HCT116 (cell line): ENCODE measurements at regions not wholly inside any gene's neighbourhood (a gene's known extent, or its start where the extent isn't known, plus 50 kb on each side); places are given as distances from the start of the nearest gene placed in this dataset.

Source experiments
- ATAC-seq: fragments of 200-7000 bp; cut with Tn5 transposase; 2 replicates; pipeline ENCODE4 v1.9.1; 2020; ENCODE audit warnings: mild to moderate bottlenecking, moderate library complexity
- BruUV-seq: library from RNA; stranded (reverse); fragments of 400-500 nt; replicated peaks from 2 replicates; lab custom pipeline; 2021; lab: Mats Ljungman, UMichigan
- CTCF ChIA-PET: fragments of 300-600 bp; sonication (Branson Sonifier 250); formaldehyde crosslinking; loops from one replicate; lab custom pipeline; 2021; ENCODE audit warnings: antibody characterized with exemption; lab: Charles Lee
- POLR2A ChIA-PET: fragments of 300-600, 350-600 bp; sonication (Branson Sonifier 250); formaldehyde crosslinking; loops from one replicate; lab custom pipeline; 2021; ENCODE audit warnings: antibody characterized with exemption; lab: Charles Lee
- RAD21 ChIA-PET, 2 experiments: fragments of 300-600 bp; sonication (Branson Sonifier 250); formaldehyde crosslinking; loops; one replicate each; lab custom pipeline; 2023; ENCODE audit warnings: low total read pairs in 2 of 2; ENCODE audit not compliant: uncharacterized antibody in 2 of 2, unreplicated experiment in 2 of 2, low non-redundant PET in 1 of 2; lab: Charles Lee
- DNase-seq: peaks from one replicate; pipeline ENCODE4 v3.0.0-alpha.2; 2010; ENCODE audit warnings: low read depth, low spot score
- H2AFZ ChIP-seq: fragments of 200-600 bp; shearing (Covaris generic), sonication (generic); 2 replicates; pipeline ENCODE4 v1.6.1; 2017; ENCODE audit warnings: low read depth, mixed run types, mixed read lengths, antibody characterized with exemption, low read length; ENCODE audit not compliant: poor library complexity, severe bottlenecking
- H3K27ac ChIP-seq: 2 replicates; pipeline ENCODE4 v1.5.1; 2012; ENCODE audit warnings: low read depth, low read length
- H3K27me3 ChIP-seq: fragments of 200-600 bp; sonication (generic); 2 replicates; pipeline ENCODE4 v1.6.1; 2016; ENCODE audit warnings: mixed run types, low read length, mixed read lengths; ENCODE audit not compliant: insufficient read depth
- H3K36me3 ChIP-seq, 2 experiments: fragments of 200-500 bp in 1 of 2; fragments of 200-600 bp in 1 of 2; sonication (Bioruptor generic) in 1 of 2; sonication (generic) in 1 of 2; 2 replicates each; pipeline versions ENCODE4 v1.5.1 to v1.6.1; 2014 to 2016; ENCODE audit warnings: low read length in 2 of 2, inconsistent platforms in 1 of 2, mixed read lengths in 1 of 2, mixed run types in 1 of 2; ENCODE audit not compliant: insufficient read depth in 2 of 2, control insufficient read depth in 1 of 2
- H3K4me1 ChIP-seq, 2 experiments: fragments of 200-600 bp in 1 of 2; sonication (generic) in 1 of 2; 2 replicates each; pipeline versions ENCODE4 v1.5.1 to v1.6.1; 2012 to 2017; ENCODE audit warnings: low read length in 2 of 2, inconsistent platforms in 1 of 2, mild to moderate bottlenecking in 1 of 2, mixed read lengths in 1 of 2, mixed run types in 1 of 2, moderate library complexity in 1 of 2; ENCODE audit not compliant: insufficient read depth in 2 of 2, control insufficient read depth in 1 of 2
- H3K4me2 ChIP-seq: fragments of 200-600 bp; sonication (generic); 2 replicates; pipeline ENCODE4 v1.6.1; 2017; ENCODE audit warnings: mixed run types, low read length, mixed read lengths
- H3K4me3 ChIP-seq, 2 experiments: fragments of 200-600 bp in 1 of 2; sonication (generic) in 1 of 2; replicated peaks in 1 of 2; 2 replicates each; pipeline ENCODE4 v1.5.1; 2011 to 2016; ENCODE audit warnings: low read length in 2 of 2, control low read depth in 1 of 2, low read depth in 1 of 2, mild to moderate bottlenecking in 1 of 2, mixed read lengths in 1 of 2, mixed run types in 1 of 2
- H3K79me2 ChIP-seq: fragments of 200-600 bp; sonication (generic); 2 replicates; pipeline ENCODE4 v1.6.1; 2017; ENCODE audit warnings: mild to moderate bottlenecking, mixed run types, low read length, moderate library complexity, mixed read lengths; ENCODE audit not compliant: insufficient read depth
- H3K9ac ChIP-seq: fragments of 200-600 bp; sonication (generic); 2 replicates; pipeline ENCODE4 v1.6.1; 2016; ENCODE audit warnings: low read length, mixed read lengths
- H3K9me2 ChIP-seq: fragments of 200-600 bp; sonication (generic), shearing (Covaris generic); 2 replicates; pipeline ENCODE4 v1.6.1; 2017; ENCODE audit warnings: mixed run types, mild to moderate bottlenecking, moderate library complexity; ENCODE audit not compliant: insufficient read depth
- H3K9me3 ChIP-seq, 2 experiments: fragments of 200-500 bp in 1 of 2; fragments of 200-600 bp in 1 of 2; sonication (Bioruptor generic) in 1 of 2; sonication (generic) in 1 of 2; 2 replicates each; pipeline ENCODE4 v1.6.1; 2014 to 2017; ENCODE audit warnings: low read length in 2 of 2, mixed read lengths in 2 of 2, inconsistent platforms in 1 of 2, low read depth in 1 of 2, mild to moderate bottlenecking in 1 of 2, mixed run types in 1 of 2, moderate library complexity in 1 of 2; ENCODE audit not compliant: control insufficient read depth in 1 of 2, insufficient read depth in 1 of 2
- H4K20me1 ChIP-seq: fragments of 200-600 bp; sonication (generic), shearing (Covaris generic); 2 replicates; pipeline ENCODE4 v1.6.1; 2017; ENCODE audit warnings: mixed run types, mild to moderate bottlenecking, moderate library complexity; ENCODE audit not compliant: insufficient read depth
- EGR1 ChIP-seq: IDR thresholded peaks from 2 replicates; pipeline ENCODE4 v1.6.1; 2012; ENCODE audit warnings: low read depth
- ELF1 ChIP-seq: IDR thresholded peaks from 2 replicates; pipeline ENCODE4 v1.6.1; 2012; ENCODE audit warnings: low read depth, borderline replicate concordance
- EZH2phosphoT487 ChIP-seq: fragments of 200-600 bp; IDR thresholded peaks from 2 replicates; pipeline ENCODE4 v1.6.1; 2018; ENCODE audit warnings: antibody characterized with exemption, borderline replicate concordance
- JUND ChIP-seq: IDR thresholded peaks from 2 replicates; pipeline ENCODE4 v1.6.1; 2012
- POLR2A ChIP-seq: IDR thresholded peaks from 2 replicates; pipeline ENCODE4 v1.7.0; 2011; ENCODE audit warnings: borderline replicate concordance; ENCODE audit not compliant: insufficient read depth, insufficient read length; ENCODE audit errors: extremely low read depth
- RAD21 ChIP-seq: IDR thresholded peaks from 2 replicates; pipeline ENCODE4 v1.6.1; 2012; ENCODE audit warnings: low read depth, mild to moderate bottlenecking
- SP1 ChIP-seq: IDR thresholded peaks from 2 replicates; pipeline ENCODE4 v1.6.1; 2012; ENCODE audit warnings: low read depth
- TCF7L2 ChIP-seq: IDR thresholded peaks from 2 replicates; pipeline ENCODE4 v1.7.0; 2011; ENCODE audit warnings: borderline replicate concordance, inconsistent platforms; ENCODE audit not compliant: insufficient read depth, insufficient read length; ENCODE audit errors: extremely low read depth
- YY1 ChIP-seq: IDR thresholded peaks from 2 replicates; pipeline ENCODE4 v1.6.1; 2011; ENCODE audit warnings: low read length, low read depth, moderate library complexity, mild to moderate bottlenecking; ENCODE audit not compliant: insufficient replicate concordance; ENCODE audit errors: extremely low read depth
- ZFX ChIP-seq: fragments of 450-650 bp; IDR thresholded peaks from 2 replicates; pipeline ENCODE4 v1.6.1; 2017
- intact Hi-C: fragments of 100-400 bp; cut with micrococcal nuclease; formaldehyde crosslinking; loops from 2 replicates; pipeline ENCODE4 v1.10.0; 2022
- TF ChIP-seq, protein P1 (sequence below): IDR thresholded peaks from 2 replicates; pipeline ENCODE4 v1.6.1; 2012
- TF ChIP-seq, protein P2 (sequence below): IDR thresholded peaks from 2 replicates; pipeline ENCODE4 v1.6.1; 2012
- TF ChIP-seq, protein P3 (sequence below): IDR thresholded peaks from 2 replicates; pipeline ENCODE4 v1.6.1; 2011; ENCODE audit warnings: mild to moderate bottlenecking, low read length, moderate library complexity; ENCODE audit not compliant: insufficient replicate concordance; ENCODE audit errors: extremely low read depth
- TF ChIP-seq, protein P4 (sequence below), 3 experiments: fragments of 200-600 bp in 1 of 3; sonication (generic) in 1 of 3; IDR thresholded peaks in 2 of 3; conservative IDR thresholded peaks in 1 of 3; 2 replicates each; pipeline ENCODE4 v1.5.1; 2012 to 2017; ENCODE audit warnings: low read depth in 2 of 3, low read length in 2 of 3, antibody characterized with exemption in 1 of 3, borderline replicate concordance in 1 of 3, control low read depth in 1 of 3, mild to moderate bottlenecking in 1 of 3, mixed read lengths in 1 of 3, mixed run types in 1 of 3, moderate library complexity in 1 of 3; ENCODE audit not compliant: insufficient read depth in 1 of 3
- TF ChIP-seq, protein P5 (sequence below): IDR thresholded peaks from 2 replicates; pipeline ENCODE4 v1.6.1; 2012; ENCODE audit warnings: low read depth

DNA sequence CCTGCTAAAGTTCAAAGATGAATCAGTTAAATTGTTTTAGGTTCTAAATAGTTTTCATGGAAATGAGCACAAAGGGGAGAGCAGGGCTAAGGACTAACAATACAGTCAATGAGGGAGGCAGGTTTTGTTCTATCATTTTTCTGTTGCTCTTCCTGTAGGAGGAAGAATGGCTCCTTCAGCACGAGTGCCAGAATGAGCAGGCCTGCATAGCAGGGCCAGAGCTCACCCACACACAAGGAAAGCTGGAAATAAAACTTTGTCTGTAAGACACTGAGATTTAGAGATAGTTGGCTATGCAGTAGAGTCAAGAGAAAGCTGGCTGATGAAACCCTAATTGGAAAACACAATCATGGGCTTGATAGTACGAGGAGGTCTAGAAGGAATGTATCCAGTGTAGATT, 313.3 kb downstream of the MBD2 start:
- CTCF ChIA-PET, result no interaction called here
- no peaks in the 10 kb centered on the region for H3K27me3 ChIP-seq

More for the DNA sequence above, 313.3 kb downstream of the MBD2 start:
- Histone ChIP-seq H3K4me3 (no peak overlapping the region), H3K9me2 (no peaks in the 10 kb centered on the region), H4K20me1 (no peaks in the 10 kb centered on the region), H3K4me1 (no peaks in the 10 kb centered on the region), H3K36me3 (no peaks in the 10 kb centered on the region), H2AFZ (no peak overlapping the region), H3K9ac (no peak overlapping the region), H3K27ac (no peak overlapping the region), H3K79me2 (no peaks in the 10 kb centered on the region), H3K9me3 (no peaks in the 10 kb centered on the region), H3K4me2 (no peak overlapping the region)
- ATAC-seq (no peak), DNase-seq (no peak)
- ChIA-PET RAD21 (no interaction called here), POLR2A (no interaction called here)
- TF ChIP-seq EZH2phosphoT487 (no peak), RAD21 (no peak), TCF7L2 (no peak), EGR1 (no peak), ZFX (no peak), POLR2A (no peak), ELF1 (no peak), JUND (no peak), SP1 (no peak), YY1 (no peak)
- TF ChIP-seq, protein P1, sequence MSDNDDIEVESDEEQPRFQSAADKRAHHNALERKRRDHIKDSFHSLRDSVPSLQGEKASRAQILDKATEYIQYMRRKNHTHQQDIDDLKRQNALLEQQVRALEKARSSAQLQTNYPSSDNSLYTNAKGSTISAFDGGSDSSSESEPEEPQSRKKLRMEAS, result no peak
- TF ChIP-seq, protein P2, sequence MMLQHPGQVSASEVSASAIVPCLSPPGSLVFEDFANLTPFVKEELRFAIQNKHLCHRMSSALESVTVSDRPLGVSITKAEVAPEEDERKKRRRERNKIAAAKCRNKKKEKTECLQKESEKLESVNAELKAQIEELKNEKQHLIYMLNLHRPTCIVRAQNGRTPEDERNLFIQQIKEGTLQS, result no peak
- TF ChIP-seq, protein P3, sequence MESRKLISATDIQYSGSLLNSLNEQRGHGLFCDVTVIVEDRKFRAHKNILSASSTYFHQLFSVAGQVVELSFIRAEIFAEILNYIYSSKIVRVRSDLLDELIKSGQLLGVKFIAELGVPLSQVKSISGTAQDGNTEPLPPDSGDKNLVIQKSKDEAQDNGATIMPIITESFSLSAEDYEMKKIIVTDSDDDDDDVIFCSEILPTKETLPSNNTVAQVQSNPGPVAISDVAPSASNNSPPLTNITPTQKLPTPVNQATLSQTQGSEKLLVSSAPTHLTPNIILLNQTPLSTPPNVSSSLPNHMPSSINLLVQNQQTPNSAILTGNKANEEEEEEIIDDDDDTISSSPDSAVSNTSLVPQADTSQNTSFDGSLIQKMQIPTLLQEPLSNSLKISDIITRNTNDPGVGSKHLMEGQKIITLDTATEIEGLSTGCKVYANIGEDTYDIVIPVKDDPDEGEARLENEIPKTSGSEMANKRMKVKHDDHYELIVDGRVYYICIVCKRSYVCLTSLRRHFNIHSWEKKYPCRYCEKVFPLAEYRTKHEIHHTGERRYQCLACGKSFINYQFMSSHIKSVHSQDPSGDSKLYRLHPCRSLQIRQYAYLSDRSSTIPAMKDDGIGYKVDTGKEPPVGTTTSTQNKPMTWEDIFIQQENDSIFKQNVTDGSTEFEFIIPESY, result no peak
- TF ChIP-seq, protein P4, sequence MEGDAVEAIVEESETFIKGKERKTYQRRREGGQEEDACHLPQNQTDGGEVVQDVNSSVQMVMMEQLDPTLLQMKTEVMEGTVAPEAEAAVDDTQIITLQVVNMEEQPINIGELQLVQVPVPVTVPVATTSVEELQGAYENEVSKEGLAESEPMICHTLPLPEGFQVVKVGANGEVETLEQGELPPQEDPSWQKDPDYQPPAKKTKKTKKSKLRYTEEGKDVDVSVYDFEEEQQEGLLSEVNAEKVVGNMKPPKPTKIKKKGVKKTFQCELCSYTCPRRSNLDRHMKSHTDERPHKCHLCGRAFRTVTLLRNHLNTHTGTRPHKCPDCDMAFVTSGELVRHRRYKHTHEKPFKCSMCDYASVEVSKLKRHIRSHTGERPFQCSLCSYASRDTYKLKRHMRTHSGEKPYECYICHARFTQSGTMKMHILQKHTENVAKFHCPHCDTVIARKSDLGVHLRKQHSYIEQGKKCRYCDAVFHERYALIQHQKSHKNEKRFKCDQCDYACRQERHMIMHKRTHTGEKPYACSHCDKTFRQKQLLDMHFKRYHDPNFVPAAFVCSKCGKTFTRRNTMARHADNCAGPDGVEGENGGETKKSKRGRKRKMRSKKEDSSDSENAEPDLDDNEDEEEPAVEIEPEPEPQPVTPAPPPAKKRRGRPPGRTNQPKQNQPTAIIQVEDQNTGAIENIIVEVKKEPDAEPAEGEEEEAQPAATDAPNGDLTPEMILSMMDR (IDR thresholded peaks at IDR 0.05 in 2 of 3, conservative IDR thresholded peaks at IDR 0.05 in 1 of 3; ENCODE audit: borderline replicate concordance in 1 of 3, insufficient read depth in 1 of 3, low read depth in 2 of 3, low read length in 2 of 3), result no peak
- TF ChIP-seq, protein P5, sequence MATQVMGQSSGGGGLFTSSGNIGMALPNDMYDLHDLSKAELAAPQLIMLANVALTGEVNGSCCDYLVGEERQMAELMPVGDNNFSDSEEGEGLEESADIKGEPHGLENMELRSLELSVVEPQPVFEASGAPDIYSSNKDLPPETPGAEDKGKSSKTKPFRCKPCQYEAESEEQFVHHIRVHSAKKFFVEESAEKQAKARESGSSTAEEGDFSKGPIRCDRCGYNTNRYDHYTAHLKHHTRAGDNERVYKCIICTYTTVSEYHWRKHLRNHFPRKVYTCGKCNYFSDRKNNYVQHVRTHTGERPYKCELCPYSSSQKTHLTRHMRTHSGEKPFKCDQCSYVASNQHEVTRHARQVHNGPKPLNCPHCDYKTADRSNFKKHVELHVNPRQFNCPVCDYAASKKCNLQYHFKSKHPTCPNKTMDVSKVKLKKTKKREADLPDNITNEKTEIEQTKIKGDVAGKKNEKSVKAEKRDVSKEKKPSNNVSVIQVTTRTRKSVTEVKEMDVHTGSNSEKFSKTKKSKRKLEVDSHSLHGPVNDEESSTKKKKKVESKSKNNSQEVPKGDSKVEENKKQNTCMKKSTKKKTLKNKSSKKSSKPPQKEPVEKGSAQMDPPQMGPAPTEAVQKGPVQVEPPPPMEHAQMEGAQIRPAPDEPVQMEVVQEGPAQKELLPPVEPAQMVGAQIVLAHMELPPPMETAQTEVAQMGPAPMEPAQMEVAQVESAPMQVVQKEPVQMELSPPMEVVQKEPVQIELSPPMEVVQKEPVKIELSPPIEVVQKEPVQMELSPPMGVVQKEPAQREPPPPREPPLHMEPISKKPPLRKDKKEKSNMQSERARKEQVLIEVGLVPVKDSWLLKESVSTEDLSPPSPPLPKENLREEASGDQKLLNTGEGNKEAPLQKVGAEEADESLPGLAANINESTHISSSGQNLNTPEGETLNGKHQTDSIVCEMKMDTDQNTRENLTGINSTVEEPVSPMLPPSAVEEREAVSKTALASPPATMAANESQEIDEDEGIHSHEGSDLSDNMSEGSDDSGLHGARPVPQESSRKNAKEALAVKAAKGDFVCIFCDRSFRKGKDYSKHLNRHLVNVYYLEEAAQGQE, result no peak
- intact Hi-C loops, result no loop called here
- no TSS peak for BruUV-seq
